RKO (cell line): ENCODE measurements at regions not wholly inside any gene's neighbourhood (a gene's known extent, or its start where the extent isn't known, plus 50 kb on each side); places are given as distances from the start of the nearest gene placed in this dataset.

Source experiments
- DNase-seq: peaks from one replicate; pipeline ENCODE4 v3.0.0-alpha.2; 2016; ENCODE audit warnings: low spot score

DNA sequence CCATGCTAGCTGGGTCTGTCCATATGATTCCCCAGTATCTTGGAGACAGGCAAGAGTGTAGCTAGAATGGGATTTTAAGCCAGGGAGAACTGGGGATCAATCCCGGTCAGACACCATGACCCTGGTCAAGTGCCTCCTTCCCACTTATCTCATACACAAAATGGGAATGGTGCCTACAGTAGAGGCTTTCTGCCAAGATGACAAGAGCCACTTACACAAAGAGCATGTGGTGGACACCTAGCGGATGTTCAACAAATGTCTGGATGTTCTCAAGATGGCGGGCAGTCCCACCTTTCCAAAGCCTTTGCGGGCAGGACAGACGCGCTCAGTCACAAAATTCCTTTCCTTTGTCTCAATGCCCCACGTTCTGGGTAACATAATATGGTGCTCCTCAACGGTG lies 57.3 kb downstream of the MAF start:
- DNase-seq, result no peak

DNA sequence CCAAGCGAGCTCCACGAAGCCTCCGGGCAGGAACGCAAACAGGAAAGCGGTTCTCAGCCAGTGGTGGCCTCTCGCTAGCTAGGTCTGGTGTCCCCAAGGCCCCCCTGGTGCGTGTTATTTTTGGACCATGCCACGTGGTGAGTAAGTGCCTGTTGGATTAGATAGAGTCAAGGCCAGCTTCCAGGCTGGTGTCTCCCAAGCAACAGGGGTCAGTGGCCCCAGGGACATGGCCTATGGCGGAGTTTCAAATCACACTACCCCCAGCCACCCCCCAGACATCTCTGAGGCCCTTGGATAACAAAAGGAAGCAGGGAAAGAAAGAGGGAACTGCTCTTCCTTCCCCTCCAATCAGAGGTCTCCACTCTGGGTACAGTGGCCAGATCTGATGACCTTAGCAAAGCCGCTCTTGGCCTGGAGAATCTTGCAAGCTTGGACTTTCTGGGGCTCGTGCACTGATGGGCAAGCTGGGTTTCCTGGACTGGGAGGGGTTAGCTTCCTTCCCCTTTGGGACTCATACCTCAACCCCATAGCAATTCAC lies 58.2 kb downstream of the MAF start:
- DNase-seq, result no peak

DNA sequence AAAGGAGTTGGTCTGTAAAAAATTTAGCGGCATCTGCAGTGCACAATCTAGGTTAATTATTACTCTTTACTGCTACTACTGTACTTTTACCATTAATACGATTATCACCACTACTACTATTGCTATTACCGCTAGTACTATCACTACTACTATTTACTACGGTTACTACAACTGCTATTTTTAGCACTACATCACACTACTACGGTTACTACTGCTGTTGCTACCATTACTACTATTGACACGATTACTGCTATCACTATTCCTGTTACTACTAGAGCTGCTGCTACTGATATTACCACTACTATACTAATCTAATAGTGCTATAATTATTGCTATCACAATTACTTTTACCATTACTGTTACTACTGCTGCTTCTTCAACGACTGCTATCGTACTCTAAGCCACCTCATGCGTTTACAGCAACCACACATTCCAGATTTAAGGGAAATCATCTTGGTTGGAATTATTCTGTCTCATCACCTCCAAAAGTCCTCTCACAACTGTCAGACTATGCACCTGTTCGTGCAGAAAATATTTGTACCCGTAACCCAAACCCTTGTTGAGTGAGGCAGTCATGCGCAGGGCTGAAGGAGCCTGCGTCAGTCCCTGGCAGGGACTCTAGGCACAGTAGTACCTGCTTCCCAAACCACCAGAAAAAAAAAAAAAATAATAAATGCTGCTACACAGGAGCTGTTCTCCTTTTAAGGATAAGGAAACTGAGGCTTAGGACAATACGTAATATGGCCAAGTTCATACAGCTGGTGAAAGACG lies 59.5 kb downstream of the MAF start:
- no peak for DNase-seq

DNA sequence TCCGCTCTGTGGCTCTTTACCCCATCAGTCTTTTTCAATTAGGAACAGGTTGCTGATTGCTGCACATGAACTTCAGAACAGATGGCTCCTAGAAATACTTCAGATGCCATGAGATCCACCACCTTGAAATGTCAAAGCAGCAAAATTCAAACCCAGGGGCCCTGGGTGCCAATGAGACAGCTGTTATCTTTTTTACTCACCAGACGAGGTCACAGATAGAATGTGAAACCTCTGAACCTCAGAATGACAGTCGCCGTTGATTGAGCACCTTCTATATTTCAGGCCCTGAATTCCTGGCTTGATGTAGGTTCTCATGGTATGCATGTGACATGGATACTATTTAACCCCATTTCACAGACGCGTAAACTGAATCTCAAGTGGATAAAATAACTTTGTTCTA lies 63.0 kb downstream of the MAF start:
- DNase-seq, result no peak

DNA sequence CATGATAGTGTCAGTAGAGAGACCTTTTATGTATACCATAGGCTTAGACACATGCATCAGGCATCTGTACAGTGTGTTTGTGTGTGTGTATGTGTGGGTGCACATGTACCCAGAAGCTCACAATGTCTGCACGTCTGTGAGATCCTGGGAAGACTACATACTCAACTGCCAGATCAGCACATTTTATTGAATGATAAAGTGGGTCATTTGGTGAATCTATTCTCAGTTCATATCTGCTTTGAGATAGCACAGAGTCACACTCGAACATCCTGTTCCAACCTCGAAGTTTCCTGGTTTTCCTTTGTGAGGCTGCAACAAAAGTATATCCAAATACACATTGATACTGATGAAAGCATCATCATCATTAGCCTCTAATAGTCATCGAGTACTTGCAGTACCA lies 63.6 kb downstream of the MAF start:
- no peak for DNase-seq

DNA sequence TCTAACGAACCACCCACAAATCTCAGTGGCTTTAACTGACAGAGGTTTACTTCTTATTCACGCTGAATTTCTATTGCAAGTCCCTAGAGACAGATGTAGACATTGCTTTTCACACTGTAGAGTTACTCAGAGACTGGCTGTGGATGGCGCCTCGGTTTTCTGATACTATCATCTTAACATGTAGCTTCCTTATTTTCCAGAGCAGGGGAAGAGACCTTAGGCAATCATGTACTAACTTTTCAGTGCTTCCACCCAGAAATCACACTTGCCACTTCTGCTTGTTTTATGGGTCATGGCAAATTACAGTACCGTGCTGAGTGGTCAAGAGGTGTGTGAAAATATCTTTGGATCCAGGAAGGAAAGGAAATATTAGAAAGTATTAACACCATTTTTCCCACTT lies 65.4 kb downstream of the MAF start:
- no peak for DNase-seq

DNA sequence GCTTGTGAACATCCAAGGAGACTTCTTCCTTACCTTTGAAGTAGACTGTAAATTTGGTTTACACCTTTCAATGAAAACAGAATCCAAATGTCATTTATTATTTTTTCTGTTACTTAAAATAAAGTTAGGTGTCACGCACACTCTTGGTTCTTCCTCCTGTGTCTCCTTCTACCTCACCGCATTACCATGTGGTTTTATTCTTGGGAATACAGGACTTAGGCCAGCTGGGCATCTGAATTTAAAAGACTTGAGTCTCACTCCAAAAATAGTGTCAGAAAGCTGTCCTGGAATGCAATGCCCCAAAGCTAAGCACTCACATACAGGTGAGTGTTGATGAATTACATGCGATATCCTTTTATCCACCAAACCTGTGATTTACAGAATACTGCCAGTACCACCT lies 66.4 kb downstream of the MAF start:
- no peak for DNase-seq

DNA sequence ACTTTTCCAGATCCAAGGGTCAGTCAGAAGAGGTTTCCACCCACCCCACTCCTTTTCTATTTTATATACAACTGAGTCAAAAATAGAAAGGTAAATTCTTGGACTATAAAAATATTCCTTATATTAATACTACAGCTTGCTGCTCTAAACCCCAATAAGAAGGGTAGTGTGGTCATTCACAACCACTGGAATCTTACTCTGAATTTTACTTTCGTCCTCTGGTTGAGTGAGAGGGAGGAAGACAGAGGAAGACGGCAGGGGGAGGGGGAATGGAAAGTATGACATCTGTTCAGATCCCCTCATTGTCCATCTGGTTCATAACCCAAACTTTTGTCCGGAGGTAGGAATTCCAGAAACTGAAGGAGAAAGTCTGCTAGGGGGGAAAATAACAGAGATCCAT lies 67.2 kb downstream of the MAF start:
- no peak for DNase-seq

DNA sequence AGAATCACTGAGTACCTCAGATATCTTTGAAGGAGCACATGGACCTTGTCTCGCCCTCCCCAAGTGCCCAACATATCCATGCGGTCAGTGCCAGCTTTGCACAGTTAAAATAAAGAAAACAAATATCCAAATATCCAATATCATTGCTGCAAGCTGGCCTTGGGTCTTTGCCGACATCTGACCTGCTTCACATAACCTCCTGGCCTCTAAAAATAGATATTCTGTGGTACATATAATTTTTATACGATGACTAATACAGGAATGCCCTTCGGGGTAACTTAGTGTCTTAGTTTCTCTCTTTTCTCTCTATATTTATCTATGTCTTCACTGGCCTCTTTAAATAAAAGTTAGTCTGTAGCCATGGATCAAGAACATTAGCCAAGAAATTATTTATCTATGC lies 67.8 kb downstream of the MAF start:
- no peak for DNase-seq

DNA sequence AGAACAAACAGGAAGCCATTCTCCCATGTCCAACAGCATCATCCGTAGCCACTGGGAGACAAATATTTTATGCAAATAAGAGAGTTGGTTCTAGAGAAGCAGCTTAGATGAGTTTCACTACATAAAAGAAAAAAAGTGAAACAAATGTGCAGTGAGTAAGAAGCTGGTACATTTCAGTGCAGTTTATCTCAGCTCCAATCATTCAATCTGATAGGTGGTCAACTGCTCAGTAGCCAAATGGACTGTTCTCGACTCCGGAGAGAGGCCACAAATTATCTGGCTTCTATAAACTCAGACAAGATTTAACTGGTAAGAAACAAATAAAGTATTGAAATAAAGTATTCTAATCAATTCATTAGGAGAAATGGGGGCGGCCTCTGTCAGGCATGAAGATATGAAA lies 68.3 kb downstream of the MAF start:
- DNase-seq, result no peak

DNA sequence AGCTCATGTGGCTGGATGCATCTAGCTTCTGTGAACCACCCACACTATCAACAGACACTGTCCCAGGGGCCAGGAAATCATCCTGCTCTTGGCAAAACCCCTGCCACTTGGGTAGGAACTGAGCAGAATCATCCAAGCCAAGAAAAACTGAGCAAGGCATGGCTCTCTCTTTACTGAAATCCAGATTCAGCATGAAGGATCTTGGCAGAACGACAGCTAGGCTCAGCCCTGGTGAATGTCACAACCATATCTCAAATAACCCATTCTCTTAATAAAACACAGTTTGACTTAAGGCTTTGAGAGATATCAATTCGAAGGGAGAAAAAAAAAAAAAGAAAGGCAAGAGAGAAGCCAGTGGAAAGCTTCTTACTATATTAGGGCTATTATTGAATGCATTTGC lies 72.2 kb downstream of the MAF start:
- no peak for DNase-seq

DNA sequence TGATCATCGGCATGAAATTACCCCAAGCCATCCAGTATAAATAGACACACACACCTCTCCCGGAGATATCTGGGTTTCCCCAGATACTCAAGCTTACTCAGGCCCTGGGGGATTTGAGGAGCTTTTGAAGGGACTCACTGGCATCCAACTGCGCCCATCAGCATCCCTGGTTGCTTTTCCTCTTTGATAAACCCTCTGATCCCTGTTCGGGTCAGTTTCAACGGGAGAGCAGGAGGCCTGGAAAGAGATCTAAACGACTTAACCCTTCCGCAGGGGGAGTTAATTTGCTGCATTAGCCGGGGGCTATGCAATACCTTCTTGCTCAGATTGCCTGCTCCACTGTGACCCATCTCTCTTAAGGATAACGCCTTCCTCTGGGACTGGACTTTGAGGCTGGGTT lies 76.6 kb downstream of the MAF start:
- no peak for DNase-seq

DNA sequence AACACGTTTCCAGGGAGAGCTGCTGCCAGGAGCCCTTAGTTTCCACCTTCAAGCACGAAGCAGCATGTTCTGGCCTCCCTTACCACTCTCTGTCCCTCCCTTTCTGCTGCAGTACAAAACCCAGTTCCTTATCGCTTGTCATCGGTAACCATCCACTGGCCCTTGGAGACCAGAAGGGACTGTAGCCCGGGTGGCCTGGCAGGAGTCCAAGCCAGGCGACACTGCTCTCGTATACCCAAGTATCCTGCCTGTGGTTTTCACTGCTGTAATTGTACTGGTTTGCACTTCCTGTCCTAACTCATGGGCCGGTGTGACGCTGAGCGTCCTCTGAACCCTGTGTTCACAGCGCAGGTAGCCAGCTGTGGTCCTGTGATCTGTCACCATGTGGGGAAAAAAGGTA lies 81.1 kb downstream of the MAF start:
- DNase-seq, result no peak

DNA sequence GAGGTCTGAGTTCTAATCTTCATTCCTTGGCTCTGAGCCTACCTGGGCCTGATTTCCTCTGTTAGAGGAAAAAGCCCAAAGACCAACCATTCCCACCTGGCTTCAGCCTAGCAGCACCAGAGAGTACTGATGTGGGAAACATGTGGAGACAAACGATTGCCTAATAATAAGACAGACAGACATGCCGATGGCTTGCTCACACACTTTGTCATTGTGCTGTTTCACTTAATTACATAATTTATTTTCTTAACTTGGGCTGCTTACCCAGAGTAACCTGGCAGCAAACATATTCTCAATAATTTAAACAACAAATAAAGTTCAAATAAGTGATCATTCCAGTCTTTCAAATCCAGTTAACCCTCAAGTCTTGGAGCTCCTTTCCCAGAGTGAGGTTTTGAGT lies 83.4 kb downstream of the MAF start:
- no peak for DNase-seq

DNA sequence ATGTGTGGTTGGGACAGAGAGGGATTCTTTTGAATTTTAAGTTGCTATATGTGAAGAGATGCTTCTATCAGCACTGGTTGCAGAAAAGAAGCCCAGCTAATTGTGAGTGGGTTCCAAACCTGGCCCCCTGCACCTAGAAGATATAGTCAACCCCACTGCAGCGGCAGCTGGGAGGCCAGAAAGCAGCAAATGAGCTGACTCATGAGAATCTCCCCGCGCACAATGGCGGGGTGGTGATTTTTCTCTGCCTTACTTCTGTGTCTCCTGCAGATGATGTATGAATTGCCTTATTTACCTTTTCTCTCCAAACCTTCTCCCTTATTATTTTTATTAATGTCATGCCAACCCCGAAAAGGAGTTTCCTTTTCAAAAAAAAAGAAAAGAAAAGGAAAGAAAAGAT lies 89.7 kb downstream of the MAF start:
- DNase-seq, result no peak

DNA sequence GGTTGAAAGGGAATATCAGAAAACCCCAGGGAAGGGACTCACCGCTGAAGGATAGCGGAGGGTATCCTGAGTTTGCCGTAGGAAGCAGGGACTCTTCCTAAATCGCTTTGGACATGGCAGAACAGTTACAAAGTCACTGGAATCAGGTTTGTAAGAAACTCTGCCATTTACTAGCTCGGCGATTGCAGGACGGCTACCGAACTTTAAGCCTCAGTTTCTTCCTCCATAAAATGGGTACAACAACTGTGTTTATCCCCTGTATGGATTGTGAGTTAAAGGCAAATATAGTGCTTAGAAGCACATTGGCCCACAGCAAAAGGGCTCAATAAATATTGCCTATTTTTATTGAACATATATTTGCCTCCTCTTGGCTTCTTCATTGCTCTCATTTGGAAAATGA lies 90.6 kb downstream of the MAF start:
- no peak for DNase-seq

DNA sequence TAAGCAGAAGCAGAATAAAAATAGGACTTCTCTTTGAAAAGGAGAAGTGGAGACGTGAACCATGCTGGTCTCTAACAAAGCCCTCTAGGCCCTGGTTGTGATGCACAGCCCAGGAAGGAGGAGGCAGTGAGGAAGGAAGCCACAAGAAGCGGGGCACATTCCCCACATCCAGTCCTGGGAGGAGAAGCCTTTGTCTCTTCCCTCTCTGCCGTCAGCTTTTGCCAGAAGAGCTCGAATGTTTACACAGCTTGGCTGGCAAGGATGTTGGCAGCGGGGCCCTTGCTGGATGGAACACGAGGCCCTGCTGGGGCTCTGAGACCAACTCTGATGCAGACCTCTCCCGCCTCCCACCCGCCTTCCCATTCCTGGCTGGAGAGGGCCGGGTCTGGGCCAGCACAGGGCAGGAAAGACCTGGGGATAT lies 91.3 kb downstream of the MAF start:
- DNase-seq, result no peak

DNA sequence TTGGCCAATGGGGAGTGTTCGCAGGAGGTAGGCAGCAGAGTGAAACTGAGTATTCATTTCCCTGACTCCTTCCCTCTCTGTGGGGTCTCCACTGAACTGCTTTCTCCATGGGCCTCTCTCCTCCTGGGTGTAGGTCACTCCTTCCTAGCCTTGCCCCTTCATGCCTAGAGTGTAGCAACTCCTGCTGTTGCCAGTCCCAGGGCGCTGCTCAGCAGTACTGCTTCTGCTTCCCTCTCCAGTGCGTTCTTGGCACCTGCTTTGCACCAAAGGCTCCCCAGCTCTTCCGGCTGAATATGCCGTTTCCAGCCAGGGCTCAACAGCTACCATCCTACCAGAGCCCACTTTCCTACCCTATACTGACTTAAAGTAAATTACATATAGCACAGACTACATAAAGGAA lies 92.2 kb downstream of the MAF start:
- DNase-seq, result no peak

DNA sequence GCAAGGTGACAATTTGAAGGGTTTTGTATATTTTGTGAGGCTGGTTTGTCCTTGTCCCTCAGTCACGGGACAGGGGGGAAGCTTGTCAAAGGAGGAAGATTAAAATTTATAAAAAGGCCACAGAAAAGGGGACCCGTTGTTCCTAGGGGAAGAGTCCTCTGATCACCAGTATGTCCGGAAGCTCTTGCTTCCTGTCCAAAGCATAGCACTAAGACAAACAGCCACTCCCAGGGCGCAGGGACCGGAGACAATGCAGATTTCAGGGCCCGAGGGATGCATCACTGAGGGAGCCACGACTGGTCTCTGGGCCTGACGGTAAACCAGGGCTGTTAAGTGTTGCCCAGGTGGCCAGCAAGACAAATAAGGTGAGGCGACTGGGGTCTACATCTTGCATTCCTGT lies 95.2 kb downstream of the MAF start:
- DNase-seq, result no peak

DNA sequence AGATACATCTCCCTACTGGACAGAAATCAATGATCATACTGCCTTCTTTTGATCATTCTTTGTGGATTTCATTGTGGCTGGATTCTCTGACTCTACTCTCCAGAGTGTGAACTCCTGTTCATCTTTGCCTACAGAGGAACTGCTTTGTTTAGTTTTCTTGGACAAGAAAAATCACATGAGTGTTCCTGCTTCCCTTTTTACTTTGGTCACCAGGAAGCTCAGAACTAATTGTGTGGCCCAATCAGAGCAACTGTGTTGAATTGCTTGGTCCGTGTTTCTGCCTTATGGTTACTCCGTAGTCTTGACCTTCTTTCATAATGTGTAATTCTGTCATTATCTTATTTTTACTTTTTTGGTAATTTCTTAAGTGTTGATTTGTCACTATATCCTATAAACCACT lies 97.0 kb downstream of the MAF start:
- no peak for DNase-seq

DNA sequence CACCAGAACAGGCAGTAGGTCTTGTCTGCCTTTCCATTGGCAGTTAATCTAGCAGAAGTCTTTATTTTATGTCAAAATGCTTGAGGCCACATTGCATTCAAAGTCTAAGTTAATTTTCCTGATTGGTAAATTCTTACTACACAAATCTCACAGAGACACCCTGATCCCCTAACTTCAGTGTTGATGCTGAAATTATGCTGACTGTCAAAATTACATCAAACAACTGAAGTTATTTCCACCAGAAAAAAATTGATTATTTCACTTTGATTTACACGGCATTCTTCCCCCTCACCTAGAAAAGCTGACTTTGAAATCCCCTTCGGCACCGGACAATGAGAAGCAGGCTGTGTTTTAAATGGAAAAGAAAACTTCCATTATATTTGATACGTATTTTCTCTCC lies 99.1 kb downstream of the MAF start:
- no peak for DNase-seq

DNA sequence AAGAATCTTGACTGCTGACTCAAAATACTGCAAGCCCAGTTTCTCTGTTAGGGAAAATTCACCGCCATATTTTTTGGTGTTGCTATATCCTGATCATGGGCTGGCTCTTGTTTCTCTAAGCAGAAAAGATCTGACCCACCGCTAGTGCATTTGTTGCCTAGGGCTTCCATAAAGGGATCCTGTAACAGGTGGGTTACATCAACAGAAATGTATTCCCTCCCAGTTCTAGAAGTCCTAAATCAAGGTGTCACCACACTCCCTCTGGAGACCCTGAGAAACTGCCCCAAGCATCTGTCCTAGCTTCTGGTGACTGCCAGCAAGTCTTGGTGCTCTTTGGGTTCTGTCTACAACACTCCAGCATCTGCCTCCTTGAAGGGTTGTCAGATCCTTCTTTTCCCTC lies 99.7 kb downstream of the MAF start:
- no peak for DNase-seq

DNA sequence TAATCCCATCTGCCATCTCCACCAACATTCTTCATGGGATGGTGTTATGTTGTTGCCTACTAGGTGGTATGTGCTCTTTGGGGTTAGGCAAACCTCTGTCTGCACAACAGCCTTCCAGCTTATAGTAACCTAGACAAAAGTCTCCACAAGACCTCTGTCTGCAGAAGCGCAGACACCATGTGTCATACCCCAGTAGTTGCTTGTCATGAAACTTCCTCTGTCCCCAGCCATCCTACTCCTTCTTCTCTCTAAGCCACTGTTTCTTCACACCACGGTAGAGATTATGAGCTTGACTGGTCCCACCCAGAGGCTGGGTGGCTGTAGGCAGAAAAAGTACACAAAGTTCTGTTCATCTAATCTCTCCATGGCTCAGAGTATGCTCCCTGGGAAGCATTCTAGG lies 100.3 kb downstream of the MAF start:
- DNase-seq, result no peak

DNA sequence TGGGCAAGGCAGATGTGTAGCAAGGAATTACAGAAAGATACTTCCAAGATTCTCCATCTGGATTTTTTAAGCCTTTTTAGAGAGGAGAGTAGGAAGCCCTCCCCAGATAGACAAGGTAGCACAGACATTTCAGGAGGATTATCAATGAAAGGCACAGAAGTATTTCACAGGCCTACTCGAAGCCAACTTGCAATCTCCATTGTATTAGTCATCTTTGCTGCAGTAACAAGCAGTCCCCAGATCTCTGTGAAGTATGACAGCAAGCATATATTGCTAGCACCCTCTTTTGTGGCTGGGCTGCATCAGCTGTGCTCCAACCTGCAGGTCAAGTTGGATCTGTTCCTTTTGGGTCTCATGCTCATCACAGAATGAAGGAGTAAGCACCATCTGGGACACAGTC lies 101.6 kb downstream of the MAF start:
- no peak for DNase-seq
